GM19025 (cell line): ENCODE measurements at regions not wholly inside any gene's neighbourhood (a gene's known extent, or its start where the extent isn't known, plus 50 kb on each side); places are given as distances from the start of the nearest gene placed in this dataset.

Experiments
- ATAC-seq: cut with Tn5 transposase; IDR thresholded peaks from one replicate; pipeline ENCODE4 v1.9.1; 2021; ENCODE audit warnings: mild to moderate bottlenecking, low read depth, moderate library complexity; ENCODE audit not compliant: unreplicated experiment

GRCh38 chr13:40158757-40159156, 503.3 kb downstream of the COG6 start:
- ATAC-seq = no peak

- no peak for ATAC-seq
These were observed 504.3 kb downstream of the COG6 start for GRCh38 chr13:40159736-40160135.

- no peak for ATAC-seq
These were observed 505.3 kb downstream of the COG6 start for GRCh38 chr13:40160618-40161350.

- no peak for ATAC-seq
These were observed 505.1 kb downstream of the FOXO1 start for GRCh38 chr13:40161351-40161810.

- no peak for ATAC-seq
These were observed 504.5 kb downstream of the FOXO1 start for GRCh38 chr13:40161931-40162330.

- ATAC-seq = no peak
These were observed 503.1 kb downstream of the FOXO1 start for GRCh38 chr13:40163066-40164000.

- ATAC-seq = no peak
These were observed 502.3 kb downstream of the FOXO1 start for GRCh38 chr13:40164133-40164532.

GRCh38 chr13:40165316-40165932, 501.0 kb downstream of the FOXO1 start:
- no peak for ATAC-seq

GRCh38 chr13:40167327-40167726, 499.1 kb downstream of the FOXO1 start:
- no peak for ATAC-seq

- no peak for ATAC-seq
These were observed 497.8 kb downstream of the FOXO1 start for GRCh38 chr13:40168425-40169166.

GRCh38 chr13:40169476-40169875, 497.0 kb downstream of the FOXO1 start:
- ATAC-seq = no peak

- ATAC-seq = no peak
These were observed 496.4 kb downstream of the FOXO1 start for GRCh38 chr13:40170091-40170490.

GRCh38 chr13:40170982-40171381, 495.5 kb downstream of the FOXO1 start:
- ATAC-seq = no peak

GRCh38 chr13:40171566-40171965, 494.9 kb downstream of the FOXO1 start:
- no peak for ATAC-seq

GRCh38 chr13:40172149-40172591, 494.3 kb downstream of the FOXO1 start:
- ATAC-seq = no peak

- ATAC-seq = no peak
These were observed 493.6 kb downstream of the FOXO1 start for GRCh38 chr13:40172878-40173277.

- no peak for ATAC-seq
These were observed 490.8 kb downstream of the FOXO1 start for GRCh38 chr13:40175639-40176038.

GRCh38 chr13:40176242-40176641, 490.2 kb downstream of the FOXO1 start:
- ATAC-seq = no peak

- ATAC-seq = no peak
These were observed 488.3 kb downstream of the FOXO1 start for GRCh38 chr13:40178130-40178529.
